ENCODE measurements at regions not wholly inside any gene's neighbourhood (a gene's known extent, or its start where the extent isn't known, plus 50 kb on each side); places are given as distances from the start of the nearest gene placed in this dataset.

- H3K4me3 ChIP-seq (ENCODE audit: low read depth, low read length) = no peak overlapping the region
- no peak for TF ChIP-seq CTCF (IDR thresholded peaks at IDR 0.05; ENCODE audit: borderline replicate concordance, insufficient read depth, low read depth, low read length)
These were observed 263.8 kb downstream of the RAD51AP2 start for GRCh38 chr2:17254421-17254820.

GRCh38 chr2:17252258-17252657 lies 266.0 kb downstream of the RAD51AP2 start:
- no peak overlapping the region for H3K4me3 ChIP-seq (ENCODE audit: low read depth, low read length)
- no peak for TF ChIP-seq CTCF (IDR thresholded peaks at IDR 0.05; ENCODE audit: borderline replicate concordance, insufficient read depth, low read depth, low read length)

GRCh38 chr2:17251171-17251570 lies 267.1 kb downstream of the RAD51AP2 start:
- no peak for TF ChIP-seq CTCF (IDR thresholded peaks at IDR 0.05; ENCODE audit: borderline replicate concordance, insufficient read depth, low read depth, low read length)
- H3K4me3 ChIP-seq (ENCODE audit: low read depth, low read length) = no peak overlapping the region

GRCh38 chr2:17249249-17249648 lies 269.0 kb downstream of the RAD51AP2 start:
- H3K4me3 ChIP-seq (ENCODE audit: low read depth, low read length) = no peak overlapping the region
- TF ChIP-seq CTCF (IDR thresholded peaks at IDR 0.05; ENCODE audit: borderline replicate concordance, insufficient read depth, low read depth, low read length) = no peak

GRCh38 chr2:17245906-17246305 lies 272.3 kb downstream of the RAD51AP2 start:
- no peak for TF ChIP-seq CTCF (IDR thresholded peaks at IDR 0.05; ENCODE audit: borderline replicate concordance, insufficient read depth, low read depth, low read length)
- no peak overlapping the region for H3K4me3 ChIP-seq (ENCODE audit: low read depth, low read length)

- H3K4me3 ChIP-seq (ENCODE audit: low read depth, low read length) = no peak overlapping the region
- no peak for TF ChIP-seq CTCF (IDR thresholded peaks at IDR 0.05; ENCODE audit: borderline replicate concordance, insufficient read depth, low read depth, low read length)
These were observed 275.3 kb downstream of the RAD51AP2 start for GRCh38 chr2:17242813-17243485.

GRCh38 chr2:17239550-17239949 lies 278.7 kb downstream of the RAD51AP2 start:
- TF ChIP-seq CTCF (IDR thresholded peaks at IDR 0.05; ENCODE audit: borderline replicate concordance, insufficient read depth, low read depth, low read length) = no peak
- H3K4me3 ChIP-seq (ENCODE audit: low read depth, low read length) = no peak overlapping the region
